ENCODE measurements at regions not wholly inside any gene's neighbourhood (a gene's known extent, or its start where the extent isn't known, plus 50 kb on each side); places are given as distances from the start of the nearest gene placed in this dataset.
"Not testable (repeated sequence)": the region's sequence is repeated elsewhere in the genome, so short reads cannot be mapped to it uniquely, and the experiment has no call there.

- DNase-seq (ENCODE audit: low spot score): no peak
Observed at GRCh38 chr12:73951956-73952703, 585.5 kb upstream of the ATXN7L3B start.

- no peak for DNase-seq (ENCODE audit: low spot score)
Observed at GRCh38 chr12:73964641-73965040, 573.0 kb upstream of the ATXN7L3B start.

- no peak for DNase-seq (ENCODE audit: low spot score)
Observed at GRCh38 chr12:73973486-73973885, 564.1 kb upstream of the ATXN7L3B start.

GRCh38 chr12:73984552-73984951 lies 553.1 kb upstream of the ATXN7L3B start:
- no peak for DNase-seq (ENCODE audit: low spot score)

GRCh38 chr12:73991138-73991537 lies 546.5 kb upstream of the ATXN7L3B start:
- no peak for DNase-seq (ENCODE audit: low spot score)

- DNase-seq (ENCODE audit: low spot score): no peak
Observed at GRCh38 chr12:73998894-73999293, 538.7 kb upstream of the ATXN7L3B start.

GRCh38 chr12:74015118-74015517 lies 522.5 kb upstream of the ATXN7L3B start:
- DNase-seq (ENCODE audit: low spot score): no peak

GRCh38 chr12:74016324-74016723 lies 521.3 kb upstream of the ATXN7L3B start:
- DNase-seq (ENCODE audit: low spot score): not testable (repeated sequence)

- no peak for DNase-seq (ENCODE audit: low spot score)
Observed at GRCh38 chr12:74018849-74019248, 518.8 kb upstream of the ATXN7L3B start.

- DNase-seq (ENCODE audit: low spot score): peak; percentile 15
Observed at GRCh38 chr12:74021937-74022336, 515.7 kb upstream of the ATXN7L3B start.

- DNase-seq (ENCODE audit: low spot score): no peak
Observed at GRCh38 chr12:74031045-74031444, 506.6 kb upstream of the ATXN7L3B start.

- DNase-seq (ENCODE audit: low spot score): no peak
Observed at GRCh38 chr12:74033531-74033930, 504.1 kb upstream of the ATXN7L3B start.

- DNase-seq (ENCODE audit: low spot score): not testable (repeated sequence)
Observed at GRCh38 chr12:74039138-74039537, 498.5 kb upstream of the ATXN7L3B start.

GRCh38 chr12:74043343-74043742 lies 494.3 kb upstream of the ATXN7L3B start:
- no peak for DNase-seq (ENCODE audit: low spot score)

- no peak for DNase-seq (ENCODE audit: low spot score)
Observed at GRCh38 chr12:74049348-74049747, 488.3 kb upstream of the ATXN7L3B start.

GRCh38 chr12:74051848-74052247 lies 485.8 kb upstream of the ATXN7L3B start:
- no peak for DNase-seq (ENCODE audit: low spot score)

- DNase-seq (ENCODE audit: low spot score): no peak
Observed at GRCh38 chr12:74066476-74066875, 471.2 kb upstream of the ATXN7L3B start.

- DNase-seq (ENCODE audit: low spot score): no peak
Observed at GRCh38 chr12:74071182-74071581, 466.5 kb upstream of the ATXN7L3B start.

GRCh38 chr12:74076918-74077317 lies 460.7 kb upstream of the ATXN7L3B start:
- no peak for DNase-seq (ENCODE audit: low spot score)

- DNase-seq (ENCODE audit: low spot score): no peak
Observed at GRCh38 chr12:74105434-74105833, 432.2 kb upstream of the ATXN7L3B start.

- no peak for DNase-seq (ENCODE audit: low spot score)
Observed at GRCh38 chr12:74108729-74109128, 428.9 kb upstream of the ATXN7L3B start.

GRCh38 chr12:74111688-74112360 lies 425.8 kb upstream of the ATXN7L3B start:
- peak; percentile 5 for DNase-seq (ENCODE audit: low spot score)

- no peak for DNase-seq (ENCODE audit: low spot score)
Observed at GRCh38 chr12:74119811-74120362, 417.7 kb upstream of the ATXN7L3B start.

All from HuH-7 (cell line).